ENCODE measurements at regions not wholly inside any gene's neighbourhood (a gene's known extent, or its start where the extent isn't known, plus 50 kb on each side); places are given as distances from the start of the nearest gene placed in this dataset.

GRCh38 chr1:191016765-191017164, 539.1 kb upstream of the BRINP3 start:
- Histone ChIP-seq H3K4me3 (no peak overlapping the region), H3K27ac (no peak overlapping the region), H3K9me3 (no peaks in the 10 kb centered on the region), H3K27me3 (no peaks in the 10 kb centered on the region), H3K4me1 (no peaks in the 10 kb centered on the region), H3K36me3 (no peaks in the 10 kb centered on the region)
- DNase-seq (no peak), ATAC-seq (no peak)
- 69% methylated on average over 6 of the region's 6 CpGs for WGBS (ENCODE audit: insufficient coverage, low coverage, low lambda C conversion rate, missing lambda C conversion rate)
- TF ChIP-seq POLR2A (IDR thresholded peaks at IDR 0.05), result no peak
- TF ChIP-seq, protein P1, sequence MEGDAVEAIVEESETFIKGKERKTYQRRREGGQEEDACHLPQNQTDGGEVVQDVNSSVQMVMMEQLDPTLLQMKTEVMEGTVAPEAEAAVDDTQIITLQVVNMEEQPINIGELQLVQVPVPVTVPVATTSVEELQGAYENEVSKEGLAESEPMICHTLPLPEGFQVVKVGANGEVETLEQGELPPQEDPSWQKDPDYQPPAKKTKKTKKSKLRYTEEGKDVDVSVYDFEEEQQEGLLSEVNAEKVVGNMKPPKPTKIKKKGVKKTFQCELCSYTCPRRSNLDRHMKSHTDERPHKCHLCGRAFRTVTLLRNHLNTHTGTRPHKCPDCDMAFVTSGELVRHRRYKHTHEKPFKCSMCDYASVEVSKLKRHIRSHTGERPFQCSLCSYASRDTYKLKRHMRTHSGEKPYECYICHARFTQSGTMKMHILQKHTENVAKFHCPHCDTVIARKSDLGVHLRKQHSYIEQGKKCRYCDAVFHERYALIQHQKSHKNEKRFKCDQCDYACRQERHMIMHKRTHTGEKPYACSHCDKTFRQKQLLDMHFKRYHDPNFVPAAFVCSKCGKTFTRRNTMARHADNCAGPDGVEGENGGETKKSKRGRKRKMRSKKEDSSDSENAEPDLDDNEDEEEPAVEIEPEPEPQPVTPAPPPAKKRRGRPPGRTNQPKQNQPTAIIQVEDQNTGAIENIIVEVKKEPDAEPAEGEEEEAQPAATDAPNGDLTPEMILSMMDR (IDR thresholded peaks at IDR 0.05), result no peak
- intact Hi-C loops (cut with DNase I), result no loop called here

DNA sequence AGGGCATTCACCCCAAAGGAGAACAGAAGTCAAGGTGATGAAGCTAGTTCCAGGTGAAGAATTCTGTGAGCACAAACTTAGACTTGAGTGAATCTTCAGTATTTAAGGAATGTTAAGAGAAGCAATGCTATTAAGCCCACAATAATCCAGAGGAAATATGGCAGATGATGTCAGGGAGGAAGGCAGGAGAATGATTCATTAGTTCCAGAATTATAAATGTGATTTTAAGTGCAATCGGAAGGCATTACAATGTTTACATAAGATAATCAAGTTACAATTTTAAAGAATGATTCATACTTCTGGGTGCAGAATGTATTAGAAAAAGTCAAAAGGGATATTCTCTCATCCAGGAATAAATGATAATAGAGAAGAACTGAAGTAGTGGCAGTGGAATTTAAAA, 545.2 kb upstream of the BRINP3 start:
- intact Hi-C loops (cut with DNase I), result no loop called here
- no peaks in the 10 kb centered on the region for H3K36me3 ChIP-seq
- no peak overlapping the region for H3K4me3 ChIP-seq
- H3K9me3 ChIP-seq, result no peaks in the 10 kb centered on the region
- TF ChIP-seq POLR2A (IDR thresholded peaks at IDR 0.05), result no peak
- TF ChIP-seq, protein P1 (IDR thresholded peaks at IDR 0.05), result no peak
- DNase-seq (no peak), ATAC-seq (no peak)
- 38% methylated on average over 1 of the region's 1 CpG for WGBS (ENCODE audit: insufficient coverage, low coverage, low lambda C conversion rate, missing lambda C conversion rate)
- H3K27ac ChIP-seq, result no peak overlapping the region
- no peaks in the 10 kb centered on the region for H3K27me3 ChIP-seq
- H3K4me1 ChIP-seq, result no peaks in the 10 kb centered on the region

DNA sequence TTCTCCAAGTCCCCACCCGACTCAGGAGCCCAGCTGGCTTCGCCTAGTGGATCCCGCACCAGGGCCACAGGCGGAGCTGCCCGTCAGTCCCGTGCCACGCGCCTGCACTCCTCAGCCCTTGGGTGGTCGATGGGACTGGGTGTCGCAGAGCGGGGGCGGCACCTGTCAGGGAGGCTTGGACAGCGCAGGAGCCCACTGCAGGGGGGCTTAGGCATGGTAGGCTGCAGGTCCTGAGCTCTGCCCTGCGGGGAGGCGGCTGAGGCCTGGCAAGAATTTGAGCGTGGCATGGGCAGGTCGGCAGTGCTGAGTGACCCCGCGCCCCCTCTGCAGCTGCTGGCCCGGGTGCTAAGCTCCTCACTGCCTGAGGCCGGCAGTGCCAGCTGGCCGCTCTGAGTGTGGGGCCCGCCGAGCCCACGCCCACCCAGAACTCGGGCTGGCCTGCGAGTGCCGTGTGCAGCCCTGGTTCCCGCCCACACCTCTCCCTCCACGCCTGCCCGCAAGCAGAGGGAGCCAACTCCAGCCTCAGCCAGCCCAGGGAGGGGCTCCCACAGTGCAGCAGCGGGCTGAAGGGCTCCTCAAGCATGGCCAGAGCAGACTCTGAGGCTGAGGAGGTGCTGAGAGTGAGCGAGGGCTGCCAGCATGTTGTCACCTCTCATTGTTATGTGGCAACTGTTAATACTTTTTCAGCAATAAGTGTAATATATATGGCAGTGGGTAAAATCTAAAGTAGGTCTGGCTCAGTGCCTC, 548.4 kb upstream of the BRINP3 start:
- ATAC-seq (no peak), DNase-seq (peak in 1 of 3 donors; percentile 35)
- Histone ChIP-seq H3K27ac (no peak overlapping the region), H3K4me3 (no peak overlapping the region), H3K36me3 (no peaks in the 10 kb centered on the region), H3K9me3 (no peaks in the 10 kb centered on the region), H3K27me3 (no peaks in the 10 kb centered on the region), H3K4me1 (no peaks in the 10 kb centered on the region)
- TF ChIP-seq, protein P1 (IDR thresholded peaks at IDR 0.05), result no peak
- no peak for TF ChIP-seq POLR2A (IDR thresholded peaks at IDR 0.05)
- intact Hi-C loops (cut with DNase I), result no loop called here
- 75% methylated on average over 2 of the region's 33 CpGs for WGBS (ENCODE audit: insufficient coverage, low coverage, low lambda C conversion rate, missing lambda C conversion rate)

DNA sequence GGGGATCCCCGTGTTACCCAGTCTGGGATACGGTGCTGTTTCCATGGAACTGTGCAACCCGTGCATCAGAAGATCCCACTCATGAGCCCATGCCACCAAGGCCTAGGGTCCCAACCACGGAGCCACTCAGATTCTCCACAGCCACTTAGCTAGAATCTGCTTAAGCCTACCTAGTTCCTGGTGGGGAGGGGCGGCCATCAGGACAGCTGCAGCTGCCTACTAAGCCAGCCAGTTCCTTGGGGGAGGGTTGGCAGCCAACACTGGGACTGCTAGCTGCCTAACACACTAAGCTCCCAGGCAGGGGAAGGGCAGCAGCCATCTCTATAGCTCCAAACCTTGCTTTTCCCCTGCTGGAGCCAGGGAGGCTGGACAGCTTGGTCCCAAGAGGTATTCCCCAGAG, 549.2 kb upstream of the BRINP3 start:
- Histone ChIP-seq H3K9me3 (no peaks in the 10 kb centered on the region), H3K4me1 (no peaks in the 10 kb centered on the region), H3K36me3 (no peaks in the 10 kb centered on the region), H3K4me3 (no peak overlapping the region), H3K27me3 (no peaks in the 10 kb centered on the region), H3K27ac (no peak overlapping the region)
- ATAC-seq (no peak), DNase-seq (peak in 1 of 3 donors; percentile 21)
- WGBS (ENCODE audit: insufficient coverage, low coverage, low lambda C conversion rate, missing lambda C conversion rate), result 60% methylated on average over 1 of the region's 5 CpGs
- TF ChIP-seq, protein P1 (IDR thresholded peaks at IDR 0.05), result no peak
- TF ChIP-seq POLR2A (IDR thresholded peaks at IDR 0.05), result no peak
- intact Hi-C loops (cut with DNase I), result no loop called here
